ENCODE measurements at regions not wholly inside any gene's neighbourhood (a gene's known extent, or its start where the extent isn't known, plus 50 kb on each side); places are given as distances from the start of the nearest gene placed in this dataset.

GRCh38 chr5:81843845-81844244 is 92.9 kb upstream of the SSBP2 start:
- Histone ChIP-seq H3K56ac (ENCODE audit: extremely low read depth, insufficient read depth, low read length) (no peak overlapping the region), H3K9me3 (ENCODE audit: control insufficient read depth, insufficient read depth, low read length) (no peaks in the 10 kb centered on the region), H3K79me1 (ENCODE audit: low read depth in 1 of 2, low read length in 2 of 2) (no peaks in the 10 kb centered on the region), H3K23ac (ENCODE audit: low read depth, low read length) (no peak overlapping the region), H3K27me3 (ENCODE audit: control insufficient read depth, insufficient read depth, low read length) (no peaks in the 10 kb centered on the region), H4K5ac (ENCODE audit: low read depth, low read length) (no peak overlapping the region), H3K18ac (ENCODE audit: low read depth, low read length) (no peak overlapping the region), H3K9ac (ENCODE audit: low read depth, low read length) (no peak overlapping the region), H3K4me2 (ENCODE audit: low read depth, low read length) (no peak overlapping the region), H3K9me1 (ENCODE audit: insufficient read depth, low read length) (no peaks in the 10 kb centered on the region), H4K8ac (ENCODE audit: low read depth in 2 of 2, low read length in 2 of 2) (no peak overlapping the region), H3K4me1 (ENCODE audit: control insufficient read depth, insufficient read depth, low read length) (no peaks in the 10 kb centered on the region), H2BK120ac (ENCODE audit: low read depth, low read length) (no peak overlapping the region), H2AFZ (replicated peaks; ENCODE audit: low read length, poor library complexity) (no peak overlapping the region), H4K20me1 (ENCODE audit: insufficient read depth, low read length) (no peaks in the 10 kb centered on the region), H2BK15ac (ENCODE audit: low read depth, low read length) (no peak overlapping the region), H3K36me3 (ENCODE audit: control insufficient read depth, insufficient read depth, low read length) (no peaks in the 10 kb centered on the region), H3K27ac (ENCODE audit: insufficient read depth, low read length) (no peak overlapping the region), H2BK5ac (ENCODE audit: low read depth, low read length, poor library complexity, severe bottlenecking) (no peak overlapping the region), H3K14ac (replicated peaks; ENCODE audit: low read depth, low read length) (no peak overlapping the region), H2AK9ac (replicated peaks; ENCODE audit: low read depth, low read length, poor library complexity) (no peak overlapping the region), H2AK5ac (ENCODE audit: low read depth, low read length) (no peak overlapping the region), H3K4me3 (ENCODE audit: insufficient read depth, low read depth, low read length) (no peak overlapping the region), H3K4ac (ENCODE audit: low read depth, low read length) (no peak overlapping the region), H2BK20ac (ENCODE audit: low read depth, low read length) (no peak overlapping the region), H4K91ac (ENCODE audit: insufficient read depth, low read depth, low read length) (no peak overlapping the region)
- no peak for ATAC-seq (ENCODE audit: low read depth)
- no CpG with 5 or more reads among the region's 2 CpGs for WGBS, 2 experiments (ENCODE audit: extremely low coverage in 2 of 2, insufficient read length in 1 of 2)
- TF ChIP-seq RFX5 (IDR thresholded peaks at IDR 0.05; ENCODE audit: low read depth, low read length) (no peak), NFE2L2 (IDR thresholded peaks at IDR 0.05; ENCODE audit: low read depth, low read length) (no peak), USF2 (IDR thresholded peaks at IDR 0.05; ENCODE audit: low read depth, low read length) (no peak), MAZ (IDR thresholded peaks at IDR 0.05; ENCODE audit: borderline replicate concordance, low read depth, low read length) (no peak), POLR2A (IDR thresholded peaks at IDR 0.05; ENCODE audit: low read depth, low read length) (no peak), BHLHE40 (IDR thresholded peaks at IDR 0.05; ENCODE audit: low read depth, low read length) (no peak), CHD1 (IDR thresholded peaks at IDR 0.05; ENCODE audit: low read depth, low read length) (no peak), RAD21 (IDR thresholded peaks at IDR 0.05; ENCODE audit: low read length) (no peak), FOS (IDR thresholded peaks at IDR 0.05; ENCODE audit: low read depth, low read length) (no peak), SMC3 (IDR thresholded peaks at IDR 0.05; ENCODE audit: low read depth, low read length) (no peak), CEBPB (IDR thresholded peaks at IDR 0.05; ENCODE audit: low read depth, low read length) (no peak), MXI1 (IDR thresholded peaks at IDR 0.05; ENCODE audit: borderline replicate concordance, low read depth, low read length) (no peak), MAFK (IDR thresholded peaks at IDR 0.05; ENCODE audit: low read depth, low read length) (no peak), RCOR1 (IDR thresholded peaks at IDR 0.05; ENCODE audit: insufficient replicate concordance, low read length) (no peak)
- TF ChIP-seq, protein P1, sequence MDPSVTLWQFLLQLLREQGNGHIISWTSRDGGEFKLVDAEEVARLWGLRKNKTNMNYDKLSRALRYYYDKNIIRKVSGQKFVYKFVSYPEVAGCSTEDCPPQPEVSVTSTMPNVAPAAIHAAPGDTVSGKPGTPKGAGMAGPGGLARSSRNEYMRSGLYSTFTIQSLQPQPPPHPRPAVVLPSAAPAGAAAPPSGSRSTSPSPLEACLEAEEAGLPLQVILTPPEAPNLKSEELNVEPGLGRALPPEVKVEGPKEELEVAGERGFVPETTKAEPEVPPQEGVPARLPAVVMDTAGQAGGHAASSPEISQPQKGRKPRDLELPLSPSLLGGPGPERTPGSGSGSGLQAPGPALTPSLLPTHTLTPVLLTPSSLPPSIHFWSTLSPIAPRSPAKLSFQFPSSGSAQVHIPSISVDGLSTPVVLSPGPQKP (IDR thresholded peaks at IDR 0.05; ENCODE audit: borderline replicate concordance, low read depth, low read length) = no peak
- intact Hi-C loops (cut with micrococcal nuclease) = no loop called here
- CTCF ChIA-PET = interaction anchor here (0.6 kb wide), 1 partner anchor 419 kb away, joined by 4 read pairs; no protein-coding TSS in a partner anchor
- no TSS peak for BruUV-seq (replicated peaks)
- dilution Hi-C loops (cut with HindIII; ENCODE audit: low sequenced_read_pairs, unreplicated experiment) = no loop called here
- POLR2A ChIA-PET (ENCODE audit: unreplicated experiment) = interaction anchor here (0.6 kb wide), 1 partner anchor 8 kb away, joined by 5 read pairs; no protein-coding TSS in a partner anchor
- in situ Hi-C loops (cut with MboI; ENCODE audit: low sequenced_read_pairs) = no loop called here
- no peak for DNase-seq
